HepG2 (cell line): ENCODE measurements at regions not wholly inside any gene's neighbourhood (a gene's known extent, or its start where the extent isn't known, plus 50 kb on each side); places are given as distances from the start of the nearest gene placed in this dataset.
A peak's percentile ranks its signal among the peaks of the same experiment; 100 is the strongest.

Experiments
- ATAC-seq: fragments of 200-7000 bp; cut with Tn5 transposase; 3 replicates; pipeline ENCODE4 v1.9.1; 2020; ENCODE audit warnings: mild to moderate bottlenecking, moderate library complexity
- BruUV-seq: library from RNA; stranded (reverse); fragments of 400-500 nt; replicated peaks from 2 replicates; lab custom pipeline; 2021; lab: Mats Ljungman, UMichigan
- CTCF ChIA-PET: fragments of 300-600 bp; formaldehyde crosslinking; extraction: SDS; loops from one replicate; lab custom pipeline; 2021; ENCODE audit warnings: low total read pairs, inconsistent platforms, low intra/inter-chr PET ratio; lab: Yijun Ruan, JAX
- POLR2A ChIA-PET: fragments of 350-600 bp; sonication (Branson Sonifier 250); formaldehyde crosslinking; loops from one replicate; lab custom pipeline; 2020; ENCODE audit warnings: antibody characterized with exemption, inconsistent platforms; lab: Yijun Ruan, JAX
- DNase-seq: peaks from one replicate; pipeline ENCODE4 v3.0.0-alpha.2; 2015; ENCODE audit warnings: low spot score
- FAIRE-seq: peaks from 3 replicates; lab custom pipeline; 2011; peaks lifted over from hg19 to GRCh38; lab: Jason Lieb, UNC
- H2AFZ ChIP-seq: one replicate; pipeline ENCODE4 v1.6.1; 2011; ENCODE audit warnings: low read length, inconsistent platforms
- H3K27ac ChIP-seq: fragments of 300-600 bp; 3 replicates; pipeline ENCODE4 v1.8.0; 2011; ENCODE audit warnings: mixed run types, mild to moderate bottlenecking, mixed read lengths, low read length, inconsistent platforms; ENCODE audit not compliant: insufficient read depth; ENCODE audit errors: extremely low read length
- H3K27me3 ChIP-seq, 2 experiments: fragments of 200-600 bp in 1 of 2; 2 replicates in 1 of 2; 3 replicates in 1 of 2; pipeline versions ENCODE4 v1.6.0 to v1.8.0; 2011; ENCODE audit warnings: low read length in 2 of 2, mild to moderate bottlenecking in 2 of 2, moderate library complexity in 2 of 2, inconsistent platforms in 1 of 2; ENCODE audit not compliant: insufficient read depth in 2 of 2, control insufficient read depth in 1 of 2
- H3K36me3 ChIP-seq, 2 experiments: fragments of 200-600 bp in 1 of 2; replicated peaks in 1 of 2; 2 replicates in 1 of 2; 3 replicates in 1 of 2; pipeline versions ENCODE4 v1.5.1 to v1.8.0; 2011; ENCODE audit warnings: low read length in 2 of 2, inconsistent platforms in 1 of 2; ENCODE audit not compliant: insufficient read depth in 2 of 2, control insufficient read depth in 1 of 2
- H3K4me1 ChIP-seq: 2 replicates; pipeline ENCODE4 v1.5.1; 2012; ENCODE audit warnings: low read length, inconsistent platforms; ENCODE audit not compliant: insufficient read depth
- H3K4me2 ChIP-seq: 2 replicates; pipeline ENCODE4 v1.6.0; 2011; ENCODE audit warnings: low read depth, low read length, inconsistent platforms
- H3K4me3 ChIP-seq, 3 experiments: fragments of 200-600 bp in 1 of 3; sonication (generic), shearing (Covaris generic) in 1 of 3; replicated peaks in 1 of 3; 2 replicates each; pipeline ENCODE4 v1.5.1; 2011 to 2016; ENCODE audit warnings: low read length in 3 of 3, inconsistent platforms in 2 of 3, low read depth in 2 of 3, mild to moderate bottlenecking in 2 of 3, control low read depth in 1 of 3, mixed read lengths in 1 of 3; ENCODE audit not compliant: insufficient read depth in 1 of 3
- H3K79me2 ChIP-seq: one replicate; pipeline ENCODE4 v1.6.1; 2011; ENCODE audit warnings: low read length, inconsistent platforms; ENCODE audit not compliant: insufficient read depth
- H3K9ac ChIP-seq: 2 replicates; pipeline ENCODE4 v1.6.0; 2011; ENCODE audit warnings: mild to moderate bottlenecking, low read depth, low read length, inconsistent platforms; ENCODE audit not compliant: insufficient read depth
- H3K9me3 ChIP-seq: 2 replicates; pipeline ENCODE4 v1.5.1; 2012; ENCODE audit warnings: mild to moderate bottlenecking, low read length
- H4K20me1 ChIP-seq: 2 replicates; pipeline ENCODE4 v1.6.0; 2011; ENCODE audit warnings: inconsistent platforms, mild to moderate bottlenecking, low read length, moderate library complexity; ENCODE audit not compliant: insufficient read depth
- HNF4A ChIP-seq: sonication (generic); formaldehyde crosslinking; IDR thresholded peaks from 2 replicates; pipeline ENCODE4 v1.4.0; 2020; ENCODE audit warnings: missing genetic modification reagents
- PITX1 ChIP-seq: sonication (generic); formaldehyde crosslinking; IDR thresholded peaks from 2 replicates; pipeline ENCODE4 v1.5.1; 2020; ENCODE audit warnings: mild to moderate bottlenecking, missing genetic modification reagents
- SIX1 ChIP-seq: sonication (generic); formaldehyde crosslinking; IDR thresholded peaks from 2 replicates; pipeline ENCODE4 v1.4.0; 2020; ENCODE audit warnings: missing genetic modification reagents, borderline replicate concordance
- SP5 ChIP-seq: IDR thresholded peaks from 2 replicates; pipeline ENCODE4 v1.6.1; 2016; ENCODE audit warnings: low read depth, borderline replicate concordance
- ZHX1 ChIP-seq: sonication (generic); formaldehyde crosslinking; IDR thresholded peaks from 2 replicates; pipeline ENCODE4 v1.8.1; 2022; ENCODE audit warnings: low read depth, mild to moderate bottlenecking, missing genetic modification reagents
- ZNF510 ChIP-seq: sonication (generic); formaldehyde crosslinking; IDR thresholded peaks from 2 replicates; pipeline ENCODE4 v1.4.0; 2020; ENCODE audit warnings: low read depth, mild to moderate bottlenecking, missing genetic modification reagents
- ZNF660 ChIP-seq: sonication (generic); formaldehyde crosslinking; IDR thresholded peaks from 2 replicates; pipeline ENCODE4 v1.5.1; 2020; ENCODE audit warnings: mild to moderate bottlenecking, low read depth, missing genetic modification reagents, borderline replicate concordance
- WGBS: methylation state at CpG from one replicate; pipeline ENCODE4 v1.1.6; 2017; ENCODE audit warnings: low lambda C conversion rate; 5-methylcytosine and 5-hydroxymethylcytosine counted together
- in situ Hi-C: cut with HindIII; loops from 2 replicates; pipeline ENCODE4 v1.10.0; 2017; ENCODE audit warnings: low pct_unique_long_range_greater_than_20kb; ENCODE audit not compliant: extremely low pct_ligation_motif_present
- intact Hi-C: fragments of 100-400 bp; cut with micrococcal nuclease; formaldehyde crosslinking; loops from one replicate; pipeline ENCODE4 v1.10.0; 2022; ENCODE audit not compliant: unreplicated experiment
- TF ChIP-seq, protein P1 (sequence below): IDR thresholded peaks from 2 replicates; pipeline ENCODE4 v1.6.1; 2016
- TF ChIP-seq, protein P2 (sequence below): fragments of 450-650 bp; IDR thresholded peaks from 2 replicates; pipeline ENCODE4 v1.6.1; 2016

GRCh38 chr3:41117398-41117870 is 81.9 kb upstream of the CTNNB1 start (continued):
- TF ChIP-seq ZHX1 (no peak), SP5 (CRISPR knock-in tag) (peak; percentile 58), ZNF510 (CRISPR knock-in tag) (no peak), ZNF660 (CRISPR knock-in tag) (no peak), SIX1 (CRISPR knock-in tag) (no peak)
- TF ChIP-seq, protein P1, sequence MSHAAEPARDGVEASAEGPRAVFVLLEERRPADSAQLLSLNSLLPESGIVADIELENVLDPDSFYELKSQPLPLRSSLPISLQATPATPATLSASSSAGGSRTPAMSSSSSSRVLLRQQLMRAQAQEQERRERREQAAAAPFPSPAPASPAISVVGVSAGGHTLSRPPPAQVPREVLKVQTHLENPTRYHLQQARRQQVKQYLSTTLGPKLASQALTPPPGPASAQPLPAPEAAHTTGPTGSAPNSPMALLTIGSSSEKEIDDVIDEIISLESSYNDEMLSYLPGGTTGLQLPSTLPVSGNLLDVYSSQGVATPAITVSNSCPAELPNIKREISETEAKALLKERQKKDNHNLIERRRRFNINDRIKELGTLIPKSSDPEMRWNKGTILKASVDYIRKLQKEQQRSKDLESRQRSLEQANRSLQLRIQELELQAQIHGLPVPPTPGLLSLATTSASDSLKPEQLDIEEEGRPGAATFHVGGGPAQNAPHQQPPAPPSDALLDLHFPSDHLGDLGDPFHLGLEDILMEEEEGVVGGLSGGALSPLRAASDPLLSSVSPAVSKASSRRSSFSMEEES (CRISPR knock-in tag) = peak; percentile 91

DNA sequence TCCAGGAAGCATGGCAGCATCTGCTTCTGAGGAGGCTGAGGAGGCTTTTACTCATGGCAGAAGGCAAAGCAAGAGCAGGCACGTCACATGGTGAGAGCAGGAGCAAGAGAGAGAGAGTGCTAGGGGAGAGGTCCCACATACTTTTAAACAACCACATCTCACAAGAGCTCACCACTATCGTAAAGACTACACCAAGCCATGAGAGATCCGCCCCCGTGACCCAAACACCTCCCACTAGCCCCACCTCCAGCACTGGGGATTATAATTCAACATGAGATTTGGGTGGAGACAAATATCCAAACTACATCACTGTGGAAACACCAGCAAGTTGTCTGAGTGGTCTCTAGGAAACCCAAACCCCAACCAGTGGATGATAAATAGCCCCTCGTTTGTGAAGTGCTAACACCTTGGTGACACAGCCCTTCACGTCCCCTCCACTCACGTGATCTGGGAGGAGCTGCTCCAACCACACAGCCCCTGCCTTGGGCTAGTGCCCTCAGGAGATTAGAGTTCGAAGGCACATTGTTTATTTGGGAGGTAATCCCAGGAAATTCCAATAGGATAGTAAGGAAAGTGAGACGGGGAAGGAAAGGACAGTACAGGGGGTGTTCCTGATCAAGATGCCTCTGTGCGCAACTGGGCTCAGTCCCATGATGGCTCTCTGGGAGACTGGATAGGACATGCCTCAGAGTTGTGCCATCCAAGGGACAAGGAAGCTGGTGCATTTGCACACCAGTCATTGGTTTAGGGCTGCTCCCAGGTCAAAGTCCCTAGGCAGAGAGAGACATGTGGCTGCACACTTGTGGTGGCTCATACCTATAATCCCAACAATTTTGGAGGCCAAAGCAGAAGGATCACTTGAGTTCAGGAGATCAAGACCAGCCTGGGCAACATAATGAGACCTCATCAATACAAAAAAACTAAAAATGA is 80.6 kb upstream of the CTNNB1 start:
- in situ Hi-C loops = no loop called here
- FAIRE-seq (no peak), ATAC-seq (no peak), DNase-seq (no peak)
- intact Hi-C loops = no loop called here
- H3K36me3 ChIP-seq = no peaks in the 10 kb centered on the region
- 66% methylated on average over 7 of the region's 10 CpGs for WGBS
- H3K4me1 ChIP-seq = peaks cover 52% of the 10 kb centered on the region
- no peak overlapping the region for H3K27ac ChIP-seq
- no peak overlapping the region for H2AFZ ChIP-seq
- no peaks in the 10 kb centered on the region for H4K20me1 ChIP-seq
- CTCF ChIA-PET = no interaction called here
- POLR2A ChIA-PET = no interaction called here
- TF ChIP-seq, protein P2, sequence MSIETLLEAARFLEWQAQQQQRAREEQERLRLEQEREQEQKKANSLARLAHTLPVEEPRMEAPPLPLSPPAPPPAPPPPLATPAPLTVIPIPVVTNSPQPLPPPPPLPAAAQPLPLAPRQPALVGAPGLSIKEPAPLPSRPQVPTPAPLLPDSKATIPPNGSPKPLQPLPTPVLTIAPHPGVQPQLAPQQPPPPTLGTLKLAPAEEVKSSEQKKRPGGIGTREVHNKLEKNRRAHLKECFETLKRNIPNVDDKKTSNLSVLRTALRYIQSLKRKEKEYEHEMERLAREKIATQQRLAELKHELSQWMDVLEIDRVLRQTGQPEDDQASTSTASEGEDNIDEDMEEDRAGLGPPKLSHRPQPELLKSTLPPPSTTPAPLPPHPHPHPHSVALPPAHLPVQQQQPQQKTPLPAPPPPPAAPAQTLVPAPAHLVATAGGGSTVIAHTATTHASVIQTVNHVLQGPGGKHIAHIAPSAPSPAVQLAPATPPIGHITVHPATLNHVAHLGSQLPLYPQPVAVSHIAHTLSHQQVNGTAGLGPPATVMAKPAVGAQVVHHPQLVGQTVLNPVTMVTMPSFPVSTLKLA = no peak
- peak; percentile 31; the same call in 1 of the 2 replicates for TF ChIP-seq HNF4A (CRISPR knock-in tag)
- TF ChIP-seq PITX1 (CRISPR knock-in tag) = 0 out of 2 replicates have a peak, but pooled peaks have one; percentile 21
- peaks cover 0 to 3% of the 10 kb centered on the region in 2 experiments; a peak in 1 of 5 replicates for H3K27me3 ChIP-seq
- no peak overlapping the region for H3K4me3 ChIP-seq
- H3K9me3 ChIP-seq = no peaks in the 10 kb centered on the region
- no peak overlapping the region for H3K4me2 ChIP-seq
- no TSS peak for BruUV-seq
- no peaks in the 10 kb centered on the region for H3K79me2 ChIP-seq
- no peak overlapping the region for H3K9ac ChIP-seq
